Stimulated activated naive CD8-positive, alpha-beta T cell treated with anti-CD3 and anti-CD28 coated beads, Interleukin-15, Interleukin-2, amounts not matched to agents 100 ng/mL and 50 ng/mL, for 24 hours (primary cell): ENCODE measurements at regions not wholly inside any gene's neighbourhood (a gene's known extent, or its start where the extent isn't known, plus 50 kb on each side); places are given as distances from the start of the nearest gene placed in this dataset.
A peak's percentile ranks its signal among the peaks of the same experiment; 100 is the strongest.

Experiments used
- H3K27ac Mint-ChIP-seq: one replicate; pipeline ENCODE4 v1.8.0; 2021; ENCODE audit warnings: mild to moderate bottlenecking, mixed read lengths
- H3K27me3 Mint-ChIP-seq: one replicate; pipeline ENCODE4 v1.8.0; 2021; ENCODE audit warnings: mixed read lengths
- H3K36me3 Mint-ChIP-seq: one replicate; pipeline ENCODE4 v1.8.0; 2021; ENCODE audit warnings: low read depth, mixed read lengths
- H3K4me1 Mint-ChIP-seq: one replicate; pipeline ENCODE4 v1.8.0; 2021; ENCODE audit warnings: low read depth, mixed read lengths
- H3K4me3 Mint-ChIP-seq: one replicate; pipeline ENCODE4 v1.8.0; 2021; ENCODE audit warnings: mild to moderate bottlenecking, mixed read lengths
- H3K9me3 Mint-ChIP-seq: one replicate; pipeline ENCODE4 v1.8.0; 2021; ENCODE audit warnings: mixed read lengths

GRCh38 chr6:137700751-137701477 is 166.1 kb upstream of the TNFAIP3 start:
- Mint-ChIP-seq H3K27me3 (peaks cover 11% of the 10 kb centered on the region), H3K9me3 (no peaks in the 10 kb centered on the region), H3K4me1 (peaks cover 85% of the 10 kb centered on the region), H3K4me3 (no peak overlapping the region), H3K27ac (peak overlapping the region; percentile 57), H3K36me3 (no peaks in the 10 kb centered on the region)

- H3K36me3 Mint-ChIP-seq = no peaks in the 10 kb centered on the region
- no peaks in the 10 kb centered on the region for H3K9me3 Mint-ChIP-seq
- peak overlapping the region; percentile 1 for H3K27ac Mint-ChIP-seq
- H3K4me1 Mint-ChIP-seq = peaks cover 91% of the 10 kb centered on the region
- H3K4me3 Mint-ChIP-seq = no peak overlapping the region
- H3K27me3 Mint-ChIP-seq = peaks cover 4% of the 10 kb centered on the region
Observed at GRCh38 chr6:137701942-137702341, 165.1 kb upstream of the TNFAIP3 start.

DNA sequence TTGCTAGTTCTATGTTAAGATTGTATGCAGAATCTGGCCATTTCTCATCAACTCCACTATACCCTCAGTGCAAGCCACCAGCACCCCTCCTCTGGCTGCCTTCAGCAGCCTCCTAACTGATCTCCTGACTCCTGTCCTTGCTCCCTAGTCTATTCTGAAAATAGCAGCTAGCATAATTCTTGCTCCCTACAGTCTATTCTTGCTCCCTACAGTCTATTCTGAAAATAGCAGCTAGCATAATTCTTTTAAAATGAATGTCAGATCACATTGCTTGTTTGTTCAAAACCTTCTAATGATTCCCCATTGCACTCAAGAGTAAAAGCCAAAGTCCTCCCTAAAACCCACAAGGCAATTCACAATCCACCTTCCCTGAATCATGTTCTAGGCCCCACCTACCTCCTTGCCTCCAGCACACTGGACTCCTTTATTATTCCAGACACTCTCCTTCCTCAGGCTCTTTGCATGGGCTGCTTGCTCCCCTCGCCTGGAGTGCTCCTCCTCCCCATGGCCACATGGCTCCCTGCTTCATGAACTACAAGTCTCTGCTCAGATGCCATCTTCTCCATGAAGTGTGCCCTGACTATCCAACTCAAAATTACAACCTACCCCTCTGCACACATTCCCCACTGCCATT is 164.2 kb upstream of the TNFAIP3 start:
- Mint-ChIP-seq H3K27ac (peak overlapping the region; percentile 23), H3K4me1 (peaks cover 91% of the 10 kb centered on the region), H3K36me3 (no peaks in the 10 kb centered on the region), H3K27me3 (no peaks in the 10 kb centered on the region), H3K9me3 (no peaks in the 10 kb centered on the region), H3K4me3 (no peak overlapping the region)

DNA sequence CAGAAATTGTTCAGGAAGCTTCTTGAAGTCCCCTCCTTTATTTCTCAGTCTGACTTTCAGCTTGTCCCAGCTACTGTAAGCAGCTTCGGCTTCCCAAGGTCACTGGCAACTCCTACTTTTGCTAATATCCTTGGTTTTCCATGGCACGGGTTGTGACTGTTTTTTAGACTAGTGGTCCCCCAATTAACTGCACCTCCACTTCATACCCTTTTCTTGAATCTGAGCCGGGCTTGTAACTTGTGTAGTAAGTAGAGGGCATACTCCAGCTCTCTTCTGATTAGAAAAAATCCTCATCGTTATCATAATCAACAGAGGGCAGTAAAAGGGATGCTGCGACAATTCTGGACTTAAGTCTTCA is 162.3 kb upstream of the TNFAIP3 start:
- Mint-ChIP-seq H3K9me3 (no peaks in the 10 kb centered on the region), H3K27ac (peak overlapping the region; percentile 81), H3K4me1 (peaks cover 92% of the 10 kb centered on the region), H3K4me3 (no peak overlapping the region), H3K27me3 (no peaks in the 10 kb centered on the region), H3K36me3 (no peaks in the 10 kb centered on the region)

DNA sequence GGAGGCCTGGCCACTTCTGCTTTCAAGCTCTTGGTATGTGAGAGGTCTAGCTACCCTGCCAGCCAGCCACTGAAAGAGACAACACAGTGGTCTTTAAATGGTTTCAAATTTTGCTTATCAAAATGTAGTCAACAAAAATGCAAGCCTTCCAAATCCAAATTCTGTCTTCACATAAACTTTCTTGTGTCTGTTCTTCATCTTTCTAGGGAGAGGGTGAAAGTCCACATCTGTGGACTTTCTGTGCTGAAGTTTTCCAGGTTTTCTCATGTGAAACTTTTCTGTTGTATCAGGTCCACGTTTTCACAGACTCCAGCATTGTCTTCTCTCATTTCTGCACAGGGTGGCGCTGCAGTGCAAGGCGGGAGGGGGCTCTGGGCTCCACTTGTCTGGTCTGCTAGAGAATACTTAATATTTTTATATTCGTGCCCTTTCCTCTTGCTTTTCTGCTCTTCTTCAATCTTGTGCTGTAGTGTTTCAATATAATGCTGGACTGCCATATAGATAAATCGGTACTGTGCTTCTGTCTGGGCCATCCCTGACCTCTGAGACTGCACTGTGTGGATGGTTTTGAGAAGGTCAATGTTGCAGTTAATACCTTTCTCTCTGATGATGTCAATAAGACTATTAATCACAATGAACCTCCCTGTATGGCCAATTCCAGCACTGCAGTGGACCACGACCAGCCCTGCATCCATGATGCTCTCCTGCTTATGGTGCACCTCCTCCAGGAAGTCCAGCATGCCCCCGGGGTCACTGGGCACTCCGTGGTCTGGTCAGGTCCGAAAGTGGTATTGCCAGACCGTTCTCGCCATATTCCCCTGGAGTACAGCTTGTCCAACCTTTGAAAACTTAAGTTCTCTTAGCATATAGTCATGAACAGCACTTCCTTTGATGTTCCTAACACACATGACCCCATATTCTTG is 161.6 kb upstream of the TNFAIP3 start:
- no peaks in the 10 kb centered on the region for H3K9me3 Mint-ChIP-seq
- no peaks in the 10 kb centered on the region for H3K27me3 Mint-ChIP-seq
- H3K27ac Mint-ChIP-seq = peak overlapping the region; percentile 81

GRCh38 chr6:137706083-137706750 is 160.8 kb upstream of the TNFAIP3 start:
- Mint-ChIP-seq H3K27me3 (no peaks in the 10 kb centered on the region), H3K4me1 (peaks cover 90% of the 10 kb centered on the region), H3K36me3 (no peaks in the 10 kb centered on the region), H3K9me3 (peaks cover 1% of the 10 kb centered on the region), H3K4me3 (peak overlapping the region; percentile 11), H3K27ac (peak overlapping the region; percentile 80)

More for the DNA sequence above, 161.6 kb upstream of the TNFAIP3 start:
- Mint-ChIP-seq H3K36me3 (no peaks in the 10 kb centered on the region), H3K4me1 (peaks cover 92% of the 10 kb centered on the region), H3K4me3 (peak overlapping the region; percentile 30)

DNA sequence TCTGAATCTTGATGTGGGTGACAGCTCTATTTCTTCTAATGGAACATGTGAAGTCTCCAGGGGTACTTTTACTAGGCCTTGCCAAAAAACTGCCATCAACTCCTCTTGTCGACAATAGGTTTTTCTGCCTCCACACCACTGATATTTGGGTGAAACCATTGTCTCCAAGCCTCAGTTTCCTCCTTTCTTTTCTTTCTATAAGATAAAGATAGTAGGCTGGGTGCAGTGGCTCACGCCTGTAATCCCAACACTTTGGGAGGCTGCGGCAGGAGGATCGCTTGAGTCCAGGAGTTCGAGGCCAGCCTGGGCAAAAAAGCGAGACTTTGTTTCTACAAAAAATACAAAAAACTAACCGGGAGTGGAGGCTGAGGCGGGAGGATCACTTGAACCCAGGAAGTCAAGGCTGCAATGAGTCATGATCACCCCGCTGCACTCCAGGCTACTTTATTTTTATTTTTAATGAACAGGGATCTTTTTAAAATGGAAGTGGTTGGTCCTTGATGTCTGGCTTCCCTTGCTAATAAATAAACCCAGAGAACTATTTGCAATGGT is 159.9 kb upstream of the TNFAIP3 start:
- Mint-ChIP-seq H3K27ac (peak overlapping the region; percentile 96), H3K36me3 (no peaks in the 10 kb centered on the region), H3K9me3 (peaks cover 7% of the 10 kb centered on the region), H3K4me1 (peaks cover 89% of the 10 kb centered on the region), H3K27me3 (no peaks in the 10 kb centered on the region), H3K4me3 (peak overlapping the region; percentile 76)

- no peaks in the 10 kb centered on the region for H3K27me3 Mint-ChIP-seq
- H3K4me1 Mint-ChIP-seq = peaks cover 83% of the 10 kb centered on the region
- peak overlapping the region; percentile 76 for H3K4me3 Mint-ChIP-seq
- H3K36me3 Mint-ChIP-seq = no peaks in the 10 kb centered on the region
- H3K27ac Mint-ChIP-seq = peak overlapping the region; percentile 96
- peaks cover 7% of the 10 kb centered on the region for H3K9me3 Mint-ChIP-seq
Observed at GRCh38 chr6:137707590-137708360, 159.3 kb upstream of the TNFAIP3 start.

DNA sequence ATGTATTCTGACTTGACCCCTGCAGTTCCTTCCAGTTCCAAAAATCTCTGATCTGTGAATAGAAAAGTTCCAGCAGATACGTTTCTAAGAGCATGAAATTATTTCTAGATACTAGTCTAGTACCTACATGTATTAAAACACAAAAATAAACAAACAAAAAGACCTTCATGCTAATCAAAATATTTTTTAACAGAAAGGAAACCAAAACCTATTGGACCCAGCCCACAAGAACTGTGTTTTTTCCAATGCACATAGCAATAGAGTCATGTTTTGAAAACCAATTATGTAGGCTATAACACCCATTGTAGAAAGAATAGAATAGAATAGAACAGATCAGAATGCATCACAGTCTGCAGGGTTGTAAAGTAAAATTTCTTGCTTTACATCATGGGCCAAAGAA is 158.6 kb upstream of the TNFAIP3 start:
- Mint-ChIP-seq H3K36me3 (no peaks in the 10 kb centered on the region), H3K9me3 (peaks cover 8% of the 10 kb centered on the region), H3K4me3 (peak overlapping the region; percentile 76), H3K27me3 (no peaks in the 10 kb centered on the region), H3K4me1 (peaks cover 77% of the 10 kb centered on the region), H3K27ac (peak overlapping the region; percentile 96)

- H3K27me3 Mint-ChIP-seq = no peaks in the 10 kb centered on the region
- peak overlapping the region; percentile 88 for H3K27ac Mint-ChIP-seq
- H3K36me3 Mint-ChIP-seq = no peaks in the 10 kb centered on the region
- peaks cover 17% of the 10 kb centered on the region for H3K9me3 Mint-ChIP-seq
- H3K4me3 Mint-ChIP-seq = no peak overlapping the region
- H3K4me1 Mint-ChIP-seq = peaks cover 78% of the 10 kb centered on the region
Observed at GRCh38 chr6:137709424-137710236, 157.4 kb upstream of the TNFAIP3 start.

DNA sequence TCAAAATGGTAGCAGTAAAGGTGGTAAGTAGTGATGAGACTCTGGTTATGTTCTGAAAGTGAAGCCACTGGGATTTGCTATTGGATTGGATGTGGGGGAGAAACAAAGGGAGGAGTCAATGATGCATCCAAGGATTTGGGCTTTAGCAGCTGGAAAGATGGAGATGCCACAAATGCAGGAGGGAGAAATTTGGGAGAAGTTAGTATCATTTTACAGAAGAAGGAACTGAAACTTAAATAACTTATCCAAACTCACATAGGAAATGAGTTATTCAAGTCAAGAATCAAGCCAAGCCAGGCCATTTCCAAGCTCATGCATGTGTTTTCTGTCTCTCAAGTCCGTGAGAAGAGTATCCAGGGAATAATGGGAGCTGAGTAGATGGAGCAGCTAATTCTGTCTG is 155.1 kb upstream of the TNFAIP3 start:
- no peak overlapping the region for H3K4me3 Mint-ChIP-seq
- H3K36me3 Mint-ChIP-seq = no peaks in the 10 kb centered on the region
- H3K9me3 Mint-ChIP-seq = peaks cover 17% of the 10 kb centered on the region
- H3K27me3 Mint-ChIP-seq = no peaks in the 10 kb centered on the region
- H3K27ac Mint-ChIP-seq = no peak overlapping the region
- H3K4me1 Mint-ChIP-seq = peaks cover 78% of the 10 kb centered on the region

- Mint-ChIP-seq H3K27me3 (no peaks in the 10 kb centered on the region), H3K36me3 (no peaks in the 10 kb centered on the region), H3K9me3 (peaks cover 17% of the 10 kb centered on the region), H3K27ac (no peak overlapping the region), H3K4me3 (no peak overlapping the region), H3K4me1 (peaks cover 78% of the 10 kb centered on the region)
Observed at GRCh38 chr6:137712587-137712986, 154.5 kb upstream of the TNFAIP3 start.

GRCh38 chr6:137715589-137716045 is 151.4 kb upstream of the TNFAIP3 start:
- no peaks in the 10 kb centered on the region for H3K27me3 Mint-ChIP-seq
- H3K27ac Mint-ChIP-seq = peak overlapping the region; percentile 78
- H3K36me3 Mint-ChIP-seq = no peaks in the 10 kb centered on the region
- H3K4me3 Mint-ChIP-seq = peak overlapping the region; percentile 5
- H3K4me1 Mint-ChIP-seq = peaks cover 67% of the 10 kb centered on the region
- H3K9me3 Mint-ChIP-seq = peaks cover 17% of the 10 kb centered on the region
